Uterus (tissue), 2 donors: ENCODE measurements at regions not wholly inside any gene's neighbourhood (a gene's known extent, or its start where the extent isn't known, plus 50 kb on each side); places are given as distances from the start of the nearest gene placed in this dataset.

Experiments used
- CTCF ChIP-seq, 4 experiments: fragments of 200-600 bp in 2 of 4; fragments of 450-650 bp in 2 of 4; sonication (generic) in 2 of 4; IDR thresholded peaks; one replicate each; pipeline ENCODE4 v1.5.1; 2016 to 2019; ENCODE audit warnings: antibody characterized with exemption in 4 of 4, mild to moderate bottlenecking in 2 of 4, moderate library complexity in 1 of 4
- POLR2A ChIP-seq, 2 donors: fragments of 450-650 bp; IDR thresholded peaks; one replicate each; pipeline ENCODE4 v1.6.1; 2016; ENCODE audit warnings: antibody characterized with exemption in 2 of 2, mild to moderate bottlenecking in 1 of 2, moderate library complexity in 1 of 2

DNA sequence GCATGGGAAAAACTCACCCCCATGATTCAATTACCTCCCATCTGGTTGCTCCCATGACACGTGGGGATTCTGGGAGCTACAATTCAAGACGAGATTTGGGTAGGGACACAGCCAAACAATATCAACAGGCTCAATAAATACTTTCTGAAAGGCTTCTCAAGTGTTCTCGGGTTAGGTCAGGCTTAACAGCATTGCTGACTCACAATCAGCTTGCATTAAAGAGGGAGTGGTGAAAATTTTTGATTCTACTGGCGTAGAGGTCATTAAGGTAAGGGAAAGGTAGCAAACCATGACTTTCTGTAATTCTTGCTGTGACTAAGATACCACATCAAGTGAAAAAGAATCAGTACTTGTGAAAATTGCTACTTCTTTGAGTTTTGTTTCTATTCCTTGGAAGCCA lies 126.4 kb downstream of the JCAD start:
- TF ChIP-seq CTCF (IDR thresholded peaks at IDR 0.05) (no peak), POLR2A (IDR thresholded peaks at IDR 0.05) (no peak)
